OCI-LY7 (cell line): ENCODE measurements at regions not wholly inside any gene's neighbourhood (a gene's known extent, or its start where the extent isn't known, plus 50 kb on each side); places are given as distances from the start of the nearest gene placed in this dataset.

Experiments used
- BruUV-seq: library from RNA; stranded (reverse); fragments of 400-500 nt; replicated peaks from 2 replicates; lab custom pipeline; 2021; lab: Mats Ljungman, UMichigan
- CTCF ChIA-PET: fragments of 300-600 bp; sonication (Branson Sonifier 250); formaldehyde crosslinking; loops from one replicate; lab custom pipeline; 2022; ENCODE audit warnings: antibody characterized with exemption; ENCODE audit not compliant: unreplicated experiment; lab: Charles Lee
- POLR2A ChIA-PET: fragments of 300-600 bp; sonication (Branson Sonifier 250); formaldehyde crosslinking; loops from one replicate; lab custom pipeline; 2022; ENCODE audit warnings: antibody characterized with exemption; lab: Charles Lee
- DNase-seq: peaks from one replicate; pipeline ENCODE4 v3.0.0-alpha.2; 2015; ENCODE audit warnings: low spot score
- H2AFZ ChIP-seq: fragments of 200-600 bp; sonication (generic), shearing (Covaris generic); 2 replicates; pipeline ENCODE4 v1.6.1; 2014; ENCODE audit warnings: mild to moderate bottlenecking, antibody characterized with exemption, low read length, moderate library complexity
- H3K27ac ChIP-seq: fragments of 200-600 bp; sonication (generic); 2 replicates; pipeline ENCODE4 v1.5.1; 2014; ENCODE audit warnings: mixed run types, low read depth, mild to moderate bottlenecking, moderate library complexity, low read length, inconsistent platforms; ENCODE audit not compliant: poor library complexity, severe bottlenecking
- H3K36me3 ChIP-seq: fragments of 200-600 bp; sonication (generic); 2 replicates; pipeline ENCODE4 v1.6.1; 2014; ENCODE audit warnings: mild to moderate bottlenecking, antibody characterized with exemption, low read length, moderate library complexity, mixed read lengths; ENCODE audit not compliant: insufficient read depth
- H3K4me1 ChIP-seq: fragments of 200-600 bp; sonication (generic); 2 replicates; pipeline ENCODE4 v1.5.1; 2014; ENCODE audit warnings: mild to moderate bottlenecking, low read length; ENCODE audit not compliant: insufficient read depth, poor library complexity, severe bottlenecking
- H3K4me2 ChIP-seq: fragments of 200-600 bp; sonication (generic); 2 replicates; pipeline ENCODE4 v1.6.1; 2014; ENCODE audit warnings: mild to moderate bottlenecking, low read length
- H3K4me3 ChIP-seq: fragments of 200-600 bp; sonication (generic); 2 replicates; pipeline ENCODE4 v1.5.1; 2014; ENCODE audit warnings: mild to moderate bottlenecking, low read depth, low read length; ENCODE audit not compliant: poor library complexity, severe bottlenecking
- H3K79me2 ChIP-seq: fragments of 200-600 bp; sonication (generic); 2 replicates; pipeline ENCODE4 v1.6.1; 2016; ENCODE audit warnings: low read depth, mild to moderate bottlenecking, low read length, moderate library complexity, mixed read lengths; ENCODE audit not compliant: insufficient read depth
- H3K9me2 ChIP-seq: fragments of 200-600 bp; sonication (generic); 2 replicates; pipeline ENCODE4 v1.6.1; 2016; ENCODE audit warnings: mild to moderate bottlenecking, low read length, mixed read lengths; ENCODE audit not compliant: insufficient read depth
- H3K9me3 ChIP-seq: fragments of 200-600 bp; sonication (generic); 2 replicates; pipeline ENCODE4 v1.6.1; 2014; ENCODE audit warnings: mild to moderate bottlenecking, mixed run types, low read length, mixed read lengths
- H4K20me1 ChIP-seq: fragments of 200-600 bp; sonication (generic); 2 replicates; pipeline ENCODE4 v1.6.1; 2014; ENCODE audit warnings: mild to moderate bottlenecking, antibody characterized with exemption, low read length, moderate library complexity, mixed read lengths; ENCODE audit not compliant: insufficient read depth
- CTCF ChIP-seq: fragments of 200-600 bp; sonication (generic); conservative IDR thresholded peaks from 2 replicates; pipeline ENCODE4 v1.5.1; 2014; ENCODE audit warnings: mild to moderate bottlenecking, antibody characterized with exemption, low read length, moderate library complexity, mixed read lengths
- EZH2phosphoT487 ChIP-seq: fragments of 200-600 bp; sonication (generic); IDR thresholded peaks from 2 replicates; pipeline ENCODE4 v1.6.1; 2018; ENCODE audit warnings: low read depth, borderline replicate concordance, mild to moderate bottlenecking, mixed run types, antibody characterized with exemption, low read length, moderate library complexity, mixed read lengths
- intact Hi-C: fragments of 100-400 bp; cut with micrococcal nuclease; formaldehyde crosslinking; loops from one replicate; pipeline ENCODE4 v1.10.0; 2022; ENCODE audit not compliant: unreplicated experiment

GRCh38 chr2:106275971-106276370 is 81.9 kb upstream of the UXS1 start:
- Histone ChIP-seq H3K79me2 (no peaks in the 10 kb centered on the region), H3K27ac (no peak overlapping the region), H2AFZ (no peak overlapping the region), H3K9me2 (no peaks in the 10 kb centered on the region), H3K36me3 (no peaks in the 10 kb centered on the region), H3K4me1 (no peaks in the 10 kb centered on the region), H3K9me3 (no peaks in the 10 kb centered on the region), H3K4me2 (no peak overlapping the region), H3K4me3 (no peak overlapping the region), H4K20me1 (no peaks in the 10 kb centered on the region)
- CTCF ChIA-PET, result no interaction called here
- POLR2A ChIA-PET, result no interaction called here
- BruUV-seq, result no TSS peak
- intact Hi-C loops, result no loop called here
- TF ChIP-seq CTCF, result no peak
- no peak for TF ChIP-seq EZH2phosphoT487
- no peak for DNase-seq

GRCh38 chr2:106274668-106275067 is 80.6 kb upstream of the UXS1 start:
- Histone ChIP-seq H3K4me3 (no peak overlapping the region), H2AFZ (no peak overlapping the region), H3K79me2 (no peaks in the 10 kb centered on the region), H3K9me3 (no peaks in the 10 kb centered on the region), H4K20me1 (no peaks in the 10 kb centered on the region), H3K9me2 (no peaks in the 10 kb centered on the region), H3K36me3 (no peaks in the 10 kb centered on the region), H3K27ac (no peak overlapping the region), H3K4me2 (no peak overlapping the region), H3K4me1 (no peaks in the 10 kb centered on the region)
- CTCF ChIA-PET, result no interaction called here
- POLR2A ChIA-PET, result interaction anchor here (1.1 kb wide), 1 partner anchor 1653 kb away, joined by 3 read pairs; no protein-coding TSS in a partner anchor
- DNase-seq, result no peak
- TF ChIP-seq EZH2phosphoT487 (no peak), CTCF (no peak)
- intact Hi-C loops, result no loop called here
- BruUV-seq, result no TSS peak

- H2AFZ ChIP-seq, result no peak overlapping the region
- BruUV-seq, result no TSS peak
- intact Hi-C loops, result no loop called here
- H3K4me2 ChIP-seq, result no peak overlapping the region
- H3K79me2 ChIP-seq, result no peaks in the 10 kb centered on the region
- ChIA-PET CTCF (no interaction called here), POLR2A (no interaction called here)
- H3K9me3 ChIP-seq, result no peaks in the 10 kb centered on the region
- no peaks in the 10 kb centered on the region for H3K36me3 ChIP-seq
- H3K4me3 ChIP-seq, result no peak overlapping the region
- H3K4me1 ChIP-seq, result no peaks in the 10 kb centered on the region
- no peaks in the 10 kb centered on the region for H4K20me1 ChIP-seq
- TF ChIP-seq EZH2phosphoT487 (no peak), CTCF (no peak)
- no peaks in the 10 kb centered on the region for H3K9me2 ChIP-seq
- DNase-seq, result no peak
- H3K27ac ChIP-seq, result no peak overlapping the region
Measured at GRCh38 chr2:106272216-106272807, 78.2 kb upstream of the UXS1 start.
